ENCODE measurements at regions not wholly inside any gene's neighbourhood (a gene's known extent, or its start where the extent isn't known, plus 50 kb on each side); places are given as distances from the start of the nearest gene placed in this dataset.

- TF ChIP-seq POLR2AphosphoS5 (IDR thresholded peaks at IDR 0.05; ENCODE audit: insufficient read depth, low read depth, low read length) (no peak), POLR2A (IDR thresholded peaks at IDR 0.05; ENCODE audit: low read depth, low read length) (no peak), MAX (IDR thresholded peaks at IDR 0.05; ENCODE audit: insufficient read depth, insufficient read length) (no peak)
These were observed 122.1 kb upstream of the TPK1 start for GRCh38 chr7:144957998-144958397.

Data from endothelial cell of umbilical vein (primary cell).